DOHH2 (cell line): ENCODE measurements at regions not wholly inside any gene's neighbourhood (a gene's known extent, or its start where the extent isn't known, plus 50 kb on each side); places are given as distances from the start of the nearest gene placed in this dataset.

Experiments
- H3F3A ChIP-seq: fragments of 200-600 bp; sonication (generic), shearing (Covaris generic); 2 replicates; pipeline ENCODE4 v1.6.0; 2016; ENCODE audit warnings: antibody characterized with exemption, mild to moderate bottlenecking; ENCODE audit not compliant: control insufficient read depth, insufficient read depth
- H3K27ac ChIP-seq: fragments of 200-600 bp; sonication (generic); 2 replicates; pipeline ENCODE4 v1.5.1; 2014; ENCODE audit warnings: low read depth, mild to moderate bottlenecking, low read length, moderate library complexity
- H3K27me3 ChIP-seq: fragments of 200-600 bp; sonication (generic); 2 replicates; pipeline ENCODE4 v1.6.1; 2014; ENCODE audit warnings: mild to moderate bottlenecking, low read length, mixed read lengths; ENCODE audit not compliant: control insufficient read depth
- H3K36me3 ChIP-seq: fragments of 200-600 bp; sonication (generic); 2 replicates; pipeline ENCODE4 v1.6.1; 2014; ENCODE audit warnings: mild to moderate bottlenecking, low read length, moderate library complexity, mixed read lengths; ENCODE audit not compliant: control insufficient read depth
- H3K4me1 ChIP-seq: fragments of 200-600 bp; sonication (generic); 2 replicates; pipeline ENCODE4 v1.6.1; 2014; ENCODE audit warnings: mild to moderate bottlenecking, low read length, mixed read lengths; ENCODE audit not compliant: control insufficient read depth
- H3K4me2 ChIP-seq: fragments of 200-600 bp; sonication (generic); 2 replicates; pipeline ENCODE4 v1.6.0; 2014; ENCODE audit warnings: mild to moderate bottlenecking, low read length, moderate library complexity
- H3K4me3 ChIP-seq: fragments of 200-600 bp; sonication (generic); 2 replicates; pipeline ENCODE4 v1.5.1; 2014; ENCODE audit warnings: mild to moderate bottlenecking, low read length, mixed read lengths
- H3K79me2 ChIP-seq: fragments of 200-600 bp; sonication (generic); 2 replicates; pipeline ENCODE4 v1.6.1; 2014; ENCODE audit warnings: mild to moderate bottlenecking, low read length, mixed read lengths; ENCODE audit not compliant: control insufficient read depth
- H3K9me2 ChIP-seq: fragments of 200-600 bp; sonication (generic); replicated peaks from 2 replicates; pipeline ENCODE4 v1.6.1; 2014; ENCODE audit warnings: mild to moderate bottlenecking, low read length, mixed read lengths; ENCODE audit not compliant: control insufficient read depth
- H3K9me3 ChIP-seq: fragments of 200-600 bp; sonication (generic); 2 replicates; pipeline ENCODE4 v1.6.1; 2014; ENCODE audit warnings: antibody characterized with exemption, low read length, mixed read lengths; ENCODE audit not compliant: control insufficient read depth, insufficient read depth
- H4K20me1 ChIP-seq: fragments of 200-600 bp; sonication (generic); 2 replicates; pipeline ENCODE4 v1.6.0; 2014; ENCODE audit warnings: low read depth, mild to moderate bottlenecking, antibody characterized with exemption, low read length, moderate library complexity; ENCODE audit not compliant: control insufficient read depth, insufficient read depth
- EZH2phosphoT487 ChIP-seq: fragments of 200-600 bp; sonication (generic); IDR thresholded peaks from 2 replicates; pipeline ENCODE4 v1.6.1; 2017; ENCODE audit warnings: borderline replicate concordance, mild to moderate bottlenecking, antibody characterized with exemption, low read length, moderate library complexity, mixed read lengths
- TF ChIP-seq, protein P1 (sequence below): fragments of 200-600 bp; sonication (generic); IDR thresholded peaks from one replicate; pipeline ENCODE4 v1.5.1; 2014; ENCODE audit warnings: antibody characterized with exemption, mild to moderate bottlenecking, low read depth, low read length; ENCODE audit not compliant: poor library complexity, severe bottlenecking

DNA sequence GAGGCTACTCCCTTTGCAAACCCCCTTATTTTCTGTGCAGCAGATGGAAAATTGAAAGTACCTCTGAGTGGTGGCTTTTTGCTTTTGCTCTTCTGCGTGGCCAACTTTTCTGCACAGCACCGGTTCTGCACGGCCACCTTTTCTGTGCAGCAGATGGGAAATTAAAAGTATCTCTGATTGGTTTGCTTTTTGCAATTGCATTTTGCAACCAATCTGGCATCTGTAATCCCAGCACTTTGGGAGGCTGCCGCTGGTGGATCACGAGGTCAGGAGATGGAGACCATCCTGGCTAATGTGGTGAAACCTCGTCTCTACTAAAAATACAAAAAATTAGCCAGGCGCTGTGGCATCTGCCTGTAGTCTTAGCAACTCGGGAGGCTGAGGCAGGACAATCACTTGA is 79.5 kb upstream of the CHMP2B start:
- Histone ChIP-seq H3K9me3 (no peaks in the 10 kb centered on the region), H4K20me1 (no peaks in the 10 kb centered on the region), H3K4me3 (no peak overlapping the region), H3K27me3 (no peaks in the 10 kb centered on the region), H3F3A (no peaks in the 10 kb centered on the region), H3K27ac (no peak overlapping the region), H3K4me1 (no peaks in the 10 kb centered on the region), H3K9me2 (no peaks in the 10 kb centered on the region), H3K79me2 (no peaks in the 10 kb centered on the region), H3K4me2 (no peak overlapping the region), H3K36me3 (no peaks in the 10 kb centered on the region)
- TF ChIP-seq EZH2phosphoT487, result no peak
- TF ChIP-seq, protein P1, sequence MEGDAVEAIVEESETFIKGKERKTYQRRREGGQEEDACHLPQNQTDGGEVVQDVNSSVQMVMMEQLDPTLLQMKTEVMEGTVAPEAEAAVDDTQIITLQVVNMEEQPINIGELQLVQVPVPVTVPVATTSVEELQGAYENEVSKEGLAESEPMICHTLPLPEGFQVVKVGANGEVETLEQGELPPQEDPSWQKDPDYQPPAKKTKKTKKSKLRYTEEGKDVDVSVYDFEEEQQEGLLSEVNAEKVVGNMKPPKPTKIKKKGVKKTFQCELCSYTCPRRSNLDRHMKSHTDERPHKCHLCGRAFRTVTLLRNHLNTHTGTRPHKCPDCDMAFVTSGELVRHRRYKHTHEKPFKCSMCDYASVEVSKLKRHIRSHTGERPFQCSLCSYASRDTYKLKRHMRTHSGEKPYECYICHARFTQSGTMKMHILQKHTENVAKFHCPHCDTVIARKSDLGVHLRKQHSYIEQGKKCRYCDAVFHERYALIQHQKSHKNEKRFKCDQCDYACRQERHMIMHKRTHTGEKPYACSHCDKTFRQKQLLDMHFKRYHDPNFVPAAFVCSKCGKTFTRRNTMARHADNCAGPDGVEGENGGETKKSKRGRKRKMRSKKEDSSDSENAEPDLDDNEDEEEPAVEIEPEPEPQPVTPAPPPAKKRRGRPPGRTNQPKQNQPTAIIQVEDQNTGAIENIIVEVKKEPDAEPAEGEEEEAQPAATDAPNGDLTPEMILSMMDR, result no peak

DNA sequence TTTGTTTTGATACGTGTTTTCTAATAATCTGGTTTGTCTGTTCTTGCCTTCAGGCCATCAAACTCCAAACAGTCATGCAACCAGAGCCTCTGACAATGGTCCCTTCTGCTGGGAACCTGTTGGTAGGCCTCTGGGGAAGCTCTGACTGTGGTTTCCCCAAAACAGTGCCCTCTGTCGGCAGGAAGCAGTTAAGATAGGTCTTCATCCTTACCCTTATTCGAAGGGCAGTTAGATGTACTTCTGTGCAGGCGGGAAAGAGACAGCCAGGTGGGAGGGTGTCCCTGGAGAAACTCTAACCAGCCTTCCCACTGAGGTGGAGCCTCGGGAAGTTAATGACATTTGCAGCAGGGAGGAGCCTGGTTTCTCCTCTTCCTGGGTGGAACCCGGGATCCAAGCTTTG is 81.6 kb upstream of the CHMP2B start:
- Histone ChIP-seq H3K9me2 (no peaks in the 10 kb centered on the region), H3K4me3 (no peak overlapping the region), H3K36me3 (no peaks in the 10 kb centered on the region), H3F3A (no peaks in the 10 kb centered on the region), H3K79me2 (no peaks in the 10 kb centered on the region), H3K27me3 (no peaks in the 10 kb centered on the region), H4K20me1 (no peaks in the 10 kb centered on the region), H3K4me2 (no peak overlapping the region), H3K27ac (no peak overlapping the region), H3K4me1 (no peaks in the 10 kb centered on the region), H3K9me3 (no peaks in the 10 kb centered on the region)
- no peak for TF ChIP-seq EZH2phosphoT487
- TF ChIP-seq, protein P1, result peak; percentile 51

DNA sequence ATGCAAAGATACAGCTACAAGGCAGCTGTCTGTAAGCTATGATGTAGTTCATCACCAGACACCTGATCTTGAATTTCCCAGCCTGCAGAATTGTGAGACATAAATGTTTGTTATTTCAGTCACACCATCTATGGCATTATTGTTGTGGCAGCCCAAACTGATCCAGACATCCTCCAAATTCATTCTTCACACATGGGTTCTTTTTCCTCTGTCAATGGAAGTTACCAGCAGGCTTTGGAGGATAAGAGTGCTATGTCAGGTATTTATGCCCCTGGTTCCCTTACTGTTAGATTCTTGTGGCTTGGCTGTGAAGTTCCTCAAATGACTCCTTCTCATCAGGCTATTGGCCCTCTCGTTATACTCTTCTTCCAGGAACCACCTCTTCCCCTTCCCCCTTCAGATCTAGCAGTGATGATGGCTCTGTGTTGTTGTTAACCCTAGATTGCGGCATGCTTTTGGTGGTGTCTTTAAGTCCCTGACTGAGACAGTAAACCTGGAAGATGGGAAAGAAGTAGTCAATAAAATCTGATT is 91.0 kb upstream of the CHMP2B start:
- Histone ChIP-seq H3F3A (no peaks in the 10 kb centered on the region), H3K36me3 (no peaks in the 10 kb centered on the region), H3K4me1 (no peaks in the 10 kb centered on the region), H3K4me2 (no peak overlapping the region), H3K79me2 (no peaks in the 10 kb centered on the region), H3K27ac (no peak overlapping the region), H3K9me2 (no peaks in the 10 kb centered on the region), H3K4me3 (no peak overlapping the region), H3K27me3 (no peaks in the 10 kb centered on the region), H3K9me3 (no peaks in the 10 kb centered on the region), H4K20me1 (no peaks in the 10 kb centered on the region)
- TF ChIP-seq EZH2phosphoT487, result no peak
- TF ChIP-seq, protein P1, result no peak

DNA sequence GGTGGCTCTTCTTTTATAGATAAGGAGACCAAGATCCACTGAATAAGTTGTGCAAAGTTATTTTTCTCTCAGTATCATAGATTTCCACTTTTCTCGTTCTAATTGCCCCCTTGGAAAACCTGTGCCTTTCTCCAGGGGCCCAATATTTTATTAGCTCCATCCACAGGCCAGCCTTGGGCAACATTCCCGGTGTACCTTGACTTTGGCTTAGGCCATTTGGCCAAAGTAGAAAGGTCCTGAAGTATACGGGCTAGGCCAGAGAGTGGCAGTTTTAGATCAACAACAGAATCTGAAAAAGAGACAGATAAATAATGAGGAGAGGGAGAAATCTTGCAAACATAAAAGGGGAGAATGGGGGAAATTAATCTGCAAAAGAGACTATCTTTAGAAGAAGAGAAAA is 91.7 kb upstream of the CHMP2B start:
- Histone ChIP-seq H3K4me2 (no peak overlapping the region), H3K27me3 (no peaks in the 10 kb centered on the region), H3K9me2 (no peaks in the 10 kb centered on the region), H3K4me3 (no peak overlapping the region), H4K20me1 (no peaks in the 10 kb centered on the region), H3K4me1 (no peaks in the 10 kb centered on the region), H3K27ac (no peak overlapping the region), H3K9me3 (no peaks in the 10 kb centered on the region), H3F3A (no peaks in the 10 kb centered on the region), H3K79me2 (no peaks in the 10 kb centered on the region), H3K36me3 (no peaks in the 10 kb centered on the region)
- TF ChIP-seq, protein P1, result no peak
- TF ChIP-seq EZH2phosphoT487, result no peak
